H9 (cell line): ENCODE measurements at regions not wholly inside any gene's neighbourhood (a gene's known extent, or its start where the extent isn't known, plus 50 kb on each side); places are given as distances from the start of the nearest gene placed in this dataset.

Experiments
- DNase-seq: peaks from one replicate; pipeline ENCODE4 v3.0.0-alpha.2; 2017
- H2AFZ ChIP-seq: one replicate; pipeline ENCODE4 v1.6.1; 2013; ENCODE audit warnings: mild to moderate bottlenecking, low read length, control low read depth, moderate library complexity
- H2AK5ac ChIP-seq: 2 replicates; pipeline ENCODE4 v1.6.1; 2013; ENCODE audit warnings: low read length, control low read depth, mixed read lengths; ENCODE audit not compliant: insufficient read length
- H2BK120ac ChIP-seq: one replicate; pipeline ENCODE4 v1.6.1; 2013; ENCODE audit warnings: low read depth, mild to moderate bottlenecking, low read length, control low read depth, inconsistent platforms; ENCODE audit not compliant: poor library complexity, severe bottlenecking
- H2BK12ac ChIP-seq: 2 replicates; pipeline ENCODE4 v1.6.1; 2013; ENCODE audit warnings: low read length, control low read depth, mixed read lengths, low read depth; ENCODE audit not compliant: insufficient read length
- H2BK15ac ChIP-seq: 2 replicates; pipeline ENCODE4 v1.6.1; 2013; ENCODE audit warnings: low read depth, low read length, control low read depth
- H2BK20ac ChIP-seq: one replicate; pipeline ENCODE4 v1.6.1; 2013; ENCODE audit warnings: low read depth, mild to moderate bottlenecking, low read length, control low read depth, inconsistent platforms; ENCODE audit not compliant: poor library complexity, severe bottlenecking
- H2BK5ac ChIP-seq: 2 replicates; pipeline ENCODE4 v1.6.1; 2013; ENCODE audit warnings: low read length, control low read depth, mixed read lengths; ENCODE audit not compliant: insufficient read length
- H3K14ac ChIP-seq: 2 replicates; pipeline ENCODE4 v1.6.1; 2013; ENCODE audit warnings: low read length, control low read depth; ENCODE audit not compliant: insufficient read depth
- H3K18ac ChIP-seq: 2 replicates; pipeline ENCODE4 v1.6.1; 2013; ENCODE audit warnings: low read depth, mild to moderate bottlenecking, mixed read lengths, low read length, control low read depth; ENCODE audit not compliant: insufficient read length
- H3K23ac ChIP-seq: 2 replicates; pipeline ENCODE4 v1.6.1; 2013; ENCODE audit warnings: low read length, control low read depth, mixed read lengths, low read depth; ENCODE audit not compliant: insufficient read length
- H3K23me2 ChIP-seq: 2 replicates; pipeline ENCODE4 v1.6.1; 2013; ENCODE audit warnings: low read depth, mild to moderate bottlenecking, mixed read lengths, low read length, control low read depth; ENCODE audit not compliant: insufficient read length, poor library complexity, severe bottlenecking
- H3K27ac ChIP-seq: 2 replicates; pipeline ENCODE4 v1.5.1; 2013; ENCODE audit warnings: low read length, control low read depth, mixed read lengths, low read depth; ENCODE audit not compliant: insufficient read length
- H3K27me3 ChIP-seq: 2 replicates; pipeline ENCODE4 v1.6.1; 2013; ENCODE audit warnings: low read length, control low read depth, inconsistent platforms; ENCODE audit not compliant: insufficient read depth
- H3K4ac ChIP-seq: 2 replicates; pipeline ENCODE4 v1.6.1; 2013; ENCODE audit warnings: low read depth, mild to moderate bottlenecking, control low read depth, inconsistent platforms, low read length, moderate library complexity
- H3K4me1 ChIP-seq: 2 replicates; pipeline ENCODE4 v1.6.1; 2013; ENCODE audit warnings: low read length, control low read depth, inconsistent platforms; ENCODE audit not compliant: insufficient read depth
- H3K4me2 ChIP-seq: 2 replicates; pipeline ENCODE4 v1.6.1; 2013; ENCODE audit warnings: low read length, control low read depth, mixed read lengths; ENCODE audit not compliant: insufficient read length, insufficient read depth
- H3K56ac ChIP-seq: 2 replicates; pipeline ENCODE4 v1.6.1; 2013; ENCODE audit warnings: low read depth, mild to moderate bottlenecking, mixed read lengths, low read length, control low read depth; ENCODE audit not compliant: insufficient read length
- H3K79me1 ChIP-seq: 2 replicates; pipeline ENCODE4 v1.6.1; 2013; ENCODE audit warnings: low read depth, mild to moderate bottlenecking, moderate library complexity, low read length, control low read depth, inconsistent platforms; ENCODE audit not compliant: insufficient read depth, poor library complexity, severe bottlenecking
- H3K79me2 ChIP-seq: 2 replicates; pipeline ENCODE4 v1.6.1; 2013; ENCODE audit warnings: low read length, control low read depth, inconsistent platforms; ENCODE audit not compliant: insufficient read depth
- H3K9ac ChIP-seq: 2 replicates; pipeline ENCODE4 v1.6.1; 2013; ENCODE audit warnings: low read length, control low read depth, mixed read lengths; ENCODE audit not compliant: insufficient read length; ENCODE audit errors: extremely low read depth
- H3K9me3 ChIP-seq: one replicate; pipeline ENCODE4 v1.6.1; 2013; ENCODE audit warnings: low read depth, low read length, inconsistent platforms; ENCODE audit not compliant: control insufficient read depth
- H3T11ph ChIP-seq: one replicate; pipeline ENCODE4 v1.6.1; 2013; ENCODE audit warnings: mild to moderate bottlenecking, low read length, control low read depth, inconsistent platforms
- H4K20me1 ChIP-seq: one replicate; pipeline ENCODE4 v1.6.1; 2013; ENCODE audit not compliant: control insufficient read depth, insufficient read length, insufficient read depth
- H4K5ac ChIP-seq: 2 replicates; pipeline ENCODE4 v1.6.1; 2013; ENCODE audit warnings: low read depth, mild to moderate bottlenecking, mixed read lengths, low read length, control low read depth; ENCODE audit not compliant: insufficient read length
- H4K8ac ChIP-seq: replicated peaks from 2 replicates; pipeline ENCODE4 v1.6.1; 2013; ENCODE audit warnings: low read length, control low read depth, mixed read lengths, low read depth; ENCODE audit not compliant: insufficient read length
- H4K91ac ChIP-seq: 2 replicates; pipeline ENCODE4 v1.6.1; 2013; ENCODE audit warnings: low read depth, mild to moderate bottlenecking, moderate library complexity, mixed read lengths, low read length, control low read depth; ENCODE audit not compliant: insufficient read length
- H3K27ac Mint-ChIP-seq, 3 experiments: 2 replicates in 2 of 3; 3 replicates in 1 of 3; pipeline ENCODE4 v1.8.0; 2020 to 2021; ENCODE audit warnings: mixed read lengths in 3 of 3, mild to moderate bottlenecking in 1 of 3, moderate library complexity in 1 of 3
- H3K27me3 Mint-ChIP-seq: 2 replicates; pipeline ENCODE4 v1.8.0; 2021; ENCODE audit warnings: low read depth, mild to moderate bottlenecking, moderate library complexity, mixed read lengths
- H3K36me3 Mint-ChIP-seq, 3 experiments: 2 replicates in 2 of 3; 3 replicates in 1 of 3; pipeline ENCODE4 v1.8.0; 2020 to 2021; ENCODE audit warnings: low read depth in 3 of 3, mixed read lengths in 3 of 3; ENCODE audit not compliant: insufficient read depth in 1 of 3
- H3K4me1 Mint-ChIP-seq, 2 experiments: 2 replicates each; pipeline ENCODE4 v1.8.0; 2020; ENCODE audit warnings: mixed read lengths in 2 of 2
- H3K4me3 Mint-ChIP-seq, 2 experiments: 2 replicates in 1 of 2; 3 replicates in 1 of 2; pipeline ENCODE4 v1.8.0; 2020 to 2021; ENCODE audit warnings: mild to moderate bottlenecking in 2 of 2, mixed read lengths in 2 of 2, moderate library complexity in 1 of 2
- H3K9me3 Mint-ChIP-seq, 2 experiments: 2 replicates in 1 of 2; 3 replicates in 1 of 2; pipeline ENCODE4 v1.8.0; 2020; ENCODE audit warnings: mild to moderate bottlenecking in 2 of 2, mixed read lengths in 2 of 2, moderate library complexity in 1 of 2
- CTCF ChIP-seq: fragments of 200-600 bp; sonication (generic); conservative IDR thresholded peaks from 3 replicates; pipeline ENCODE4 v1.8.0; 2021; ENCODE audit warnings: antibody characterized with exemption, mild to moderate bottlenecking
- WGBS: extraction: QIAGEN DNeasy Blood & Tissue Kit; methylation state at CpG from one replicate; pipeline ENCODE4 v1.1.7; 2013; ENCODE audit warnings: missing lambda C conversion rate, low lambda C conversion rate, mixed read lengths; ENCODE audit not compliant: insufficient read length; ENCODE audit errors: extremely low coverage; 5-methylcytosine and 5-hydroxymethylcytosine counted together

GRCh38 chr1:80099713-80100112 lies 1093.2 kb upstream of the ADGRL4 start:
- no peak overlapping the region for H3K9ac ChIP-seq
- H4K8ac ChIP-seq = no peak overlapping the region
- no CpG with 5 or more reads among the region's 1 CpG for WGBS
- no peak overlapping the region for H2BK120ac ChIP-seq
- H3K27me3 ChIP-seq = no peaks in the 10 kb centered on the region
- H3K9me3 ChIP-seq = peaks cover 5% of the 10 kb centered on the region
- H2BK5ac ChIP-seq = no peak overlapping the region
- H3T11ph ChIP-seq = no peak overlapping the region
- no peaks in the 10 kb centered on the region for H3K79me2 ChIP-seq
- H3K4me2 ChIP-seq = no peak overlapping the region
- H2AFZ ChIP-seq = no peak overlapping the region
- peaks cover 5 to 10% of the 10 kb centered on the region in 2 experiments; a peak in 2 of 4 replicates for H3K4me1 Mint-ChIP-seq
- H2BK20ac ChIP-seq = no peak overlapping the region
- no peaks in the 10 kb centered on the region for H3K79me1 ChIP-seq
- H3K9me3 Mint-ChIP-seq = peaks cover 8 to 13% of the 10 kb centered on the region in 2 experiments; a peak in 4 of 5 replicates
- H4K91ac ChIP-seq = no peak overlapping the region
- no peak overlapping the region for H2BK12ac ChIP-seq
- no peak overlapping the region for H3K56ac ChIP-seq
- H3K18ac ChIP-seq = no peak overlapping the region
- H3K4me1 ChIP-seq = no peaks in the 10 kb centered on the region
- no peaks in the 10 kb centered on the region for H3K27me3 Mint-ChIP-seq
- H4K20me1 ChIP-seq = no peaks in the 10 kb centered on the region
- no peak overlapping the region for H3K4me3 Mint-ChIP-seq
- no peak overlapping the region for H3K27ac Mint-ChIP-seq
- no peak overlapping the region for H3K27ac ChIP-seq
- H3K4ac ChIP-seq = no peak overlapping the region
- no peak overlapping the region for H4K5ac ChIP-seq
- H2AK5ac ChIP-seq = no peak overlapping the region
- H3K23me2 ChIP-seq = no peaks in the 10 kb centered on the region
- H2BK15ac ChIP-seq = no peak overlapping the region
- no peak for TF ChIP-seq CTCF
- H3K36me3 Mint-ChIP-seq = peaks cover 4 to 20% (median 9%) of the 10 kb centered on the region in 3 experiments; a peak in 6 of 7 replicates
- no peak overlapping the region for H3K23ac ChIP-seq
- H3K14ac ChIP-seq = no peak overlapping the region
- DNase-seq = no peak
